IgD-negative memory B cell (primary cell): ENCODE measurements at regions not wholly inside any gene's neighbourhood (a gene's known extent, or its start where the extent isn't known, plus 50 kb on each side); places are given as distances from the start of the nearest gene placed in this dataset.
A peak's percentile ranks its signal among the peaks of the same experiment; 100 is the strongest.

Experiments
- H3K27ac Mint-ChIP-seq, 3 donors: one replicate each; pipeline ENCODE4 v1.8.0; 2020 to 2022; ENCODE audit warnings: mild to moderate bottlenecking in 3 of 3, mixed read lengths in 3 of 3, moderate library complexity in 1 of 3
- H3K27me3 Mint-ChIP-seq: one replicate; pipeline ENCODE4 v1.8.0; 2021; ENCODE audit warnings: mixed read lengths
- H3K36me3 Mint-ChIP-seq: one replicate; pipeline ENCODE4 v1.8.0; 2020; ENCODE audit warnings: mild to moderate bottlenecking, mixed read lengths
- H3K4me1 Mint-ChIP-seq, 3 donors: one replicate each; pipeline ENCODE4 v1.8.0; 2020 to 2022; ENCODE audit warnings: mixed read lengths in 3 of 3, mild to moderate bottlenecking in 1 of 3
- H3K4me3 Mint-ChIP-seq, 4 donors: one replicate each; pipeline ENCODE4 v1.8.0; 2020 to 2022; ENCODE audit warnings: mild to moderate bottlenecking in 4 of 4, mixed read lengths in 4 of 4, moderate library complexity in 3 of 4
- H3K9me3 Mint-ChIP-seq, 3 donors: one replicate each; pipeline ENCODE4 v1.8.0; 2020 to 2021; ENCODE audit warnings: mixed read lengths in 3 of 3, mild to moderate bottlenecking in 1 of 3

DNA sequence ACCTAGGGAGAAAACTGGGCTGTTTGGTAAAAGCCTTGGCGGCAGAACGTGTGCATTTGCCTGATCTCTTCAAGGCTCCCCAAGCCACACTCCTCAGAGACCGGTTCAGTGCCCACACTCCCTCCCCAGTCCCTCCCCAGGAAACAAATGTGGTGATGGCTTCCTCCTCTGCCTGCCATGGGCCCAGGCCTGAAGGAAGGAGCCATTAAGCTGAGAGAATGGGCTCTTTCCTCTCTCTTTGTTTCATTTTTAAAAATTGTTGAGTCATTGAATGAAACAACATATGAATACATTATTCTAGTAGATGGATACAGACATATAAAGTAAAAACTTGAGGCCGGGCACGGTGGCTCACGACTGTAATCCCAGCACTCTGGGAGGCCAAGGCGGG lies 50.6 kb upstream of the YWHAQ start:
- no peaks in the 10 kb centered on the region for H3K27me3 Mint-ChIP-seq
- H3K4me3 Mint-ChIP-seq, result no peak overlapping the region
- no peaks in the 10 kb centered on the region for H3K36me3 Mint-ChIP-seq
- no peaks in the 10 kb centered on the region for H3K9me3 Mint-ChIP-seq
- peaks cover 2 to 8% (median 5%) of the 10 kb centered on the region in 3 donors for H3K4me1 Mint-ChIP-seq
- peak overlapping the region in 1 of 3 donors; percentile 81 for H3K27ac Mint-ChIP-seq

DNA sequence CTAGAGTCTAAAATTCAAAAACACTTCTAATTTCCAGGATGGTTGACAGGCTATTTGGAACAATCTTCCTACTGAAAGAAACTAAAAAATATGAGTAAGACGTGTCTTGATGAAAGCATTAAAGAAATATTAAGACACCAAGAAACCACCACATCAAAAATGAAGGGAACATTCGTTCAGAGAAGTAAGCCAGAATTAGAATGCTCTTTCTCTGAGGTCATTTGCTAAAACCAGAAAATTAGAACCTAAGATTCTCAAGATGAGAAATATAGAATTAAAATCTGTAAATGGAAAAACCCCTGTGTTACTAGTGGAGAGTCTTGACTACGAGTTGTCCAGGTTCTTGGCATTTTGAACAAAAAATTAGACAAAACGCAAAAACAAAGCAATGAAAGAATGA lies 54.8 kb upstream of the YWHAQ start:
- Mint-ChIP-seq H3K36me3 (no peaks in the 10 kb centered on the region), H3K9me3 (no peaks in the 10 kb centered on the region), H3K4me3 (no peak overlapping the region), H3K4me1 (peaks cover 2 to 9% (median 5%) of the 10 kb centered on the region in 3 donors), H3K27me3 (no peaks in the 10 kb centered on the region), H3K27ac (no peak overlapping the region)

DNA sequence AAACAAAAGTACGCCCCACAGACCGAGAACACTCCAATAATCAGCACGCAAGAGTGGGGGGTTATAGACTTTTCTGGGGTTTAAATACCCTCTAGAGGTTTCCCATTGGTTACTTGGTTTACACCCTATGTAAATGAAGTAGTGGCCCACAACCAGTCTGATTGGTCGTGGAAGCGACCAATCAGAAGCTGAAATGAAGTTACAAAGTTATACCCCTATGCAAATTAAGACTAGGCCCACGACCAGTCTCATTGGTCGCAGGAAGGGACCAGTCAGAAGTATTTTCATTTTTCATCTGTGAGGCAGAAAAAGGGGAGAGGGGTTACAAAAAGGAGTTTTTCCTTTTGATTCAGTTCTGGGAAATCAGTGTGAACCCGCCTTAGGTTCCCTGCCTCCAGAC lies 55.3 kb upstream of the YWHAQ start:
- Mint-ChIP-seq H3K4me1 (peaks cover 0 to 9% (median 5%) of the 10 kb centered on the region in 3 donors), H3K27ac (no peak overlapping the region), H3K36me3 (no peaks in the 10 kb centered on the region), H3K4me3 (no peak overlapping the region), H3K27me3 (no peaks in the 10 kb centered on the region), H3K9me3 (no peaks in the 10 kb centered on the region)

DNA sequence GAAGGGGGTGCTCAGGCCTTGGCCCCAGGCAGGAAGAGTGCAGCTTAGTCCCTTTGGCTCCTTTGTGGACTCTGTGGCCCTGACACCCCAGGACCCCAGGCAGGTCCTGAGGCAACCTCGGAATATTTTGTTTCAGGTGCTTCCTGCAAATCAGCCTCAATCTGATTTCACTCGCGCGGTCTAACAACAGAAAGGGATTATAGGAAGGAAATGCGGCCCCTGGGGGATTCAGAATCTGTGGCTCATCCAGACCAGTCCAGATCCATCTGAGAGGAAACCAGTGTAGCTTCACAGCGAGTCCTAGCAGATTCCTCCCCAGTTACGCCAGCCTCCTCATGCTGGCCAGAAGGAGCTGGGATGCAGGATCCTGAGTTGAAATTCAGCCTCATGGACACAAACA lies 59.5 kb upstream of the YWHAQ start:
- H3K4me1 Mint-ChIP-seq, result peaks cover 0 to 10% (median 7%) of the 10 kb centered on the region in 3 donors
- no peaks in the 10 kb centered on the region for H3K9me3 Mint-ChIP-seq
- H3K27ac Mint-ChIP-seq, result no peak overlapping the region
- peaks cover 2% of the 10 kb centered on the region for H3K27me3 Mint-ChIP-seq
- H3K36me3 Mint-ChIP-seq, result no peaks in the 10 kb centered on the region
- no peak overlapping the region for H3K4me3 Mint-ChIP-seq

DNA sequence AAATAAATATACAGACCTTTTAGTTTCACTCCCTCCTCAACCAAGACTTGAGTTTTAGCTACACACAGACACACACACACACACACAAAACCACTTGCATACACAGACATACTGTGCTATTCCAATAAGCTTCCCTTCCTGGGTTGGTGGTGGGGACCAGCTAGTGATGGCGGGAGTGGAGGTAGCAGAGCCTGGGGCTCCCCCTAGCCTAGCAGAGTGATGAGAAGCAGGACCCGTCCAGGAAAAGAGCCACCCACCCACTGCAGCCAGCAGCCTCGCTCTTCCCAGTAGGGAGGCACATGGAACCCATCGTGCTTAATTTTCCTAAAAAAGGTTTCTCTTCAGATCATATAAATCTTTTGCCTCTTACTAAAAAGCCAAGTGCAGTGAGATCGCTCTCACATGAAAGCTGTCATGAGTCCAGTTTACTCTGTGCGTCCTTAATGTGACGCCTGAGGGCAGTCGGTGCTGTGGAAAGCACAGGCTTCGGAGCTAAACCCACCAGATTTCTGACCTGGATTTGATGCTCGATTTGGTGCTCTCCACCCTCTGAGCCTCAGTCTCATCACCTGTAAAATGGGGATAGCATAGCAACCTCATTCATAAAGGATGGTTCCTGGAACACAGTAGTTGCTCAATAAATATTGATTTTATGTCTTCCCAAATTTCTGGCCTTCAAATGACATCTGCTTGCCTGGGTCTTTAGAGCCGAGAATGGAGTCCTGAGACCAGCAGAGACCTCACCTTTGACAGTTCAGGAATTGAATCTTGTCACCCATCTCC lies 60.1 kb upstream of the YWHAQ start:
- no peak overlapping the region for H3K27ac Mint-ChIP-seq
- peaks cover 2% of the 10 kb centered on the region for H3K27me3 Mint-ChIP-seq
- H3K9me3 Mint-ChIP-seq, result no peaks in the 10 kb centered on the region
- peaks cover 0 to 10% (median 6%) of the 10 kb centered on the region in 3 donors for H3K4me1 Mint-ChIP-seq
- no peak overlapping the region for H3K4me3 Mint-ChIP-seq
- no peaks in the 10 kb centered on the region for H3K36me3 Mint-ChIP-seq

DNA sequence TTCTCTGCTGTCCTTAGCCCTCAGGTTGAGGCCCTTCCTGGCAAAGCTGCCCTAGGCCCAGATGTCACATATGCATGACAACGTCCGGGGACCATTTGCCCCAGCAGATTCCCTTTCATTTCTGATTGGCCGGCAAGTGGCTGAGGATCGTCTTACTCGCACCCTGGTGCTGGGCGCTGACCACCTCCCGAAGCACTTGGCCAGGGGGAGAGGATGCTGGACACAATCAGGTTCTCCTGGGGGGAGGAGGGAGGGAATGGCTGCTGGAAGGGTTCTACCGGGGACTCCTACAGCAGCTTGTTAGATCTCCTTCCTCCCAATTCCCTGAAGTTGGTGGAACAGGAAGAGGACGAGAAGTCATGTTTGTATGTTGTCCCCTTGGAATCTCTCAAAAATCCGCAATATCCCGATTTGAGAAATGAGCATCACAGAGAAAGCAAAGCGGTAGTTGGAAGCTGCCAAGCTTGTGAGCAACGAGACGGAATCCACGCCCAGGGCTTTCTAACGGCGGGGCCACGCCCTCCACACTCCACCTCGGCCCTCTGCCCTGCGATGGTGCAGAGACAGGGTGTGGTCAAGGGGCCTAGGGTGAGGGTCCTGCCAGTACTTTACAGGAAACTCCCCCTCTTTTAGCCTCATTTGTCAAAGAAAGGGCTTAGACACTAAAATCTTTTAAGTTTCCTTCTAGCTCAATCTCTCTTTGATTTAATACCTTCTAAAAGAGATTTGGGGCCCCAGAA lies 61.8 kb upstream of the YWHAQ start:
- H3K4me1 Mint-ChIP-seq, result peaks cover 0 to 10% (median 6%) of the 10 kb centered on the region in 3 donors
- H3K36me3 Mint-ChIP-seq, result no peaks in the 10 kb centered on the region
- no peak overlapping the region for H3K27ac Mint-ChIP-seq
- no peaks in the 10 kb centered on the region for H3K9me3 Mint-ChIP-seq
- H3K4me3 Mint-ChIP-seq, result peak overlapping the region in 2 of 4 donors; percentile 9 to 74
- H3K27me3 Mint-ChIP-seq, result peaks cover 2% of the 10 kb centered on the region

DNA sequence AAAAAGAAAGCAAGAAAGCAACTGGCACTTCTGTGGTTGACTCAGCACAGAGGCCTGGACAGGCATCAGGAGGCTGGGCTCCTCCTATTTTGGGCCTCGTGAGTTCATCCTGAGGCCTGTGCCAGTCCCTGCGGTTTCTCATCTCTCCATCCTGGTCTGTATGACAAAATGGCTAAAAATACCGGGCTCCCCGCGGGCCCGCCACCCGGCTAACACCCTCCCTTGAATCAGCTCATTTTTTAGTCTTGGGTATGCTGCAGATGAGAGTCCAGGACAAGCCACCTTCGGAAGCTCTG lies 62.3 kb upstream of the YWHAQ start:
- Mint-ChIP-seq H3K27me3 (peaks cover 2% of the 10 kb centered on the region), H3K4me1 (peaks cover 0 to 13% (median 8%) of the 10 kb centered on the region in 3 donors), H3K9me3 (no peaks in the 10 kb centered on the region), H3K4me3 (peak overlapping the region in 1 of 4 donors; percentile 74), H3K36me3 (no peaks in the 10 kb centered on the region), H3K27ac (no peak overlapping the region)

DNA sequence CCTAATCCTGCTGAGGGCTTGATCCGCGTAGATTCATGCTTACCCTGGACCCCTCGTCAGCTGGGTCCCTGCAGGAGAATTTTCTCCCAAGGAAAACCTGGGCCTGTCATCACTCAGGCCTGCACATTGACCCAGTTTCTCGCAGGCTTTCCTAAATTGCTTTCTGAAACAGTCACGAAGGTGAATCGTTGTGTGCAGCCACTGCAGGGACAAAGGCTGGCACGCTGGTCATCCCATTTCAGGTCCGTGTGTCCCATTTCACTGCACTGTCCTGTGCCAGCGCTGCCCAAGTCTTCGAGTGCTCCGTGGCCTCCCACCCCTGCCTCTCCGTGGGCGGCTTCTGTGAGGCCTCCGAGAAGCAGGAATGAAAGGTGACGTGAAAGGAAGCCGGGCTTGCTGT lies 62.8 kb upstream of the YWHAQ start:
- Mint-ChIP-seq H3K4me3 (no peak overlapping the region), H3K4me1 (peaks cover 0 to 13% (median 10%) of the 10 kb centered on the region in 3 donors), H3K36me3 (no peaks in the 10 kb centered on the region), H3K9me3 (no peaks in the 10 kb centered on the region), H3K27ac (no peak overlapping the region), H3K27me3 (peaks cover 2% of the 10 kb centered on the region)

DNA sequence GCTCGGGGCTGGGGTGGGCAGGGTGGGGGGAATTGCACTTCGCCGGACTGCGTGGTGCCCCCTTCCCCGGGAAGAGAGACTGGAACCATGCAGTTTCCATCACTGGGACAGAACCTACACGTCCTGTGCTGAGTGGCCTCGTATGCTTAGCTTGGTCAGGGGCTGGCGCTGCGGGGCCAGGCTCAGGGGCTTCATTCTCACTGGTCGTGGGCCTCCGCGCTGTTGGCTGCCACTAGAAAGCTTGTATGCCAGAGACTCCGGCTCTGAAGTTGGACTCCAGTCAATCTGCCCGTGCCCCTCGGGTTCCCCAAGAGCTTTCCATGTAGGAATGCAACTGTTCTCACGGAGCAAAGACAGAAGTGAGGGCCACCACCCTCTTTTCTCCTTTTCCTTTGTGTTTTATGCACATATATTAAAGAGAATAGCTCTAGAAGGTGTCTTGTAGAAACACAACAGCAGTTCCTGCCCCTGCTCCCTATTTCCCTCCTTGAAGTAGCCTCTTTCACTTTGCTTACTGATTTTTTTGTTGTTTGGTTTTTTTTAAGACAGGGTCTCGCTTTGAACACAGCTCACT lies 64.0 kb upstream of the YWHAQ start:
- no peak overlapping the region for H3K27ac Mint-ChIP-seq
- no peak overlapping the region for H3K4me3 Mint-ChIP-seq
- peaks cover 0 to 16% (median 10%) of the 10 kb centered on the region in 3 donors for H3K4me1 Mint-ChIP-seq
- peaks cover 0 to 2% (median 0%) of the 10 kb centered on the region in 3 donors for H3K9me3 Mint-ChIP-seq
- no peaks in the 10 kb centered on the region for H3K36me3 Mint-ChIP-seq
- H3K27me3 Mint-ChIP-seq, result peaks cover 2% of the 10 kb centered on the region

DNA sequence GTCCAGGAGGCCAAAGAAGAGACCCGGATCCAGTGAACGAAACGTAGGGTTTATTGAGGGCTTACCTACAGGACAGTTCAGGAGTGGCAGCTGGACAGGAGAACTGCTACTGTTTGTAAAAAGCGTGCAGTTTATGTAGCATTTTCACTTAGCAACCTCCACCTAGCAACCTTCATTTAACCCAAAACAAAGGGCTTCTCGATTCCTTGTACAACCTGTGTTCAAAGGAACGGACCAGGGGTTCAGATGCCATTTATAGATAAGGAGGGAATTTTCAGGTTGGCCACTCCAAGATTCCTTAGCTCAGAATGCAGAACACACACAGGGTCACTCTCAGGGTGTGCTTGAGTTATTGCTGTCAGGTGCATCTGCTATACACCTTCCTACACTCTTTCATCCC lies 65.1 kb upstream of the YWHAQ start:
- peaks cover 2% of the 10 kb centered on the region for H3K27me3 Mint-ChIP-seq
- no peaks in the 10 kb centered on the region for H3K36me3 Mint-ChIP-seq
- peaks cover 0 to 11% (median 7%) of the 10 kb centered on the region in 3 donors for H3K4me1 Mint-ChIP-seq
- peaks cover 0 to 2% (median 0%) of the 10 kb centered on the region in 3 donors for H3K9me3 Mint-ChIP-seq
- H3K4me3 Mint-ChIP-seq, result no peak overlapping the region
- no peak overlapping the region for H3K27ac Mint-ChIP-seq

DNA sequence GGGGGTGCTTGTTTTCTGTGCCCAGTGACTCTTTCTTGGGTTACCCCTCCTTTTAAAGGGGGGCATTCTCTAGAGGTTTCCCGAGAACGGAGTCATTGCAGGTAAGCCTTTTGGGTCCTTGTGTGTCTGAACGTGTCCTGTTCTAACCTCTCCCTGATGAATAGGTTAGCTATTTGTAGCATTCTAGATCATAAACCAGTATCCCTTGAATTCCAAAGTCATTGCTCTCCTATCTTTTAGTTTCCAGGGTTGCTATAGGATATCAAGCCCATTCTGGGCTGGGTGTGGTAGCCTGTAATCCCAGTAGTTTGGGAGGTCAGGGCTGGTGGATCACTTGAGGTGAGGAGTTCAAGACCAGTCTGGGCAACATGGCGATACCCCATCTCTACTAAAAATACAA lies 65.9 kb upstream of the YWHAQ start:
- H3K27me3 Mint-ChIP-seq, result peaks cover 2% of the 10 kb centered on the region
- H3K9me3 Mint-ChIP-seq, result peaks cover 0 to 2% (median 0%) of the 10 kb centered on the region in 3 donors
- peaks cover 0 to 11% (median 7%) of the 10 kb centered on the region in 3 donors for H3K4me1 Mint-ChIP-seq
- H3K4me3 Mint-ChIP-seq, result no peak overlapping the region
- H3K36me3 Mint-ChIP-seq, result no peaks in the 10 kb centered on the region
- no peak overlapping the region for H3K27ac Mint-ChIP-seq

DNA sequence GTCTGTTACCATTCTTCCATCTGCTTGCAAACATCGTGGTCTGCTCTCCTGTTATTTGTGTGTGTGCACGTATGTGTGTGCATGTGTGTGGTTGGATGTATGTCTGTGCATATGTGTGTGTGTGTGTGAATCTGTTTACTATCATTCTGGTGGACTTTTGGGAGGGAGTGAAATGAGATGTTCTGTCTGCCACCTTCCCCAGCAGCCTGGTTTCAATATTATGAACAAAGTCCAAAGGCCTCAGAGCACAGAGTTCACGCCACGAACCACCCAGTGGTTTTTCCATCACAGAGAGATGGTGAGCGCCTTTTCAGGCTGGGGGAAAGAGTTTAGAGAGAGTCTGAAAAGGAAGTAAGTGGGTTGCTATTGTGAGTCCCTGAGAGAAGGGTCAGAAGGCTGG lies 67.1 kb upstream of the YWHAQ start:
- H3K36me3 Mint-ChIP-seq, result no peaks in the 10 kb centered on the region
- no peak overlapping the region for H3K4me3 Mint-ChIP-seq
- H3K4me1 Mint-ChIP-seq, result peaks cover 0 to 9% (median 5%) of the 10 kb centered on the region in 3 donors
- peaks cover 0 to 4% (median 2%) of the 10 kb centered on the region in 3 donors for H3K9me3 Mint-ChIP-seq
- peak overlapping the region in 1 of 3 donors; percentile 20 for H3K27ac Mint-ChIP-seq
- peaks cover 5% of the 10 kb centered on the region for H3K27me3 Mint-ChIP-seq

DNA sequence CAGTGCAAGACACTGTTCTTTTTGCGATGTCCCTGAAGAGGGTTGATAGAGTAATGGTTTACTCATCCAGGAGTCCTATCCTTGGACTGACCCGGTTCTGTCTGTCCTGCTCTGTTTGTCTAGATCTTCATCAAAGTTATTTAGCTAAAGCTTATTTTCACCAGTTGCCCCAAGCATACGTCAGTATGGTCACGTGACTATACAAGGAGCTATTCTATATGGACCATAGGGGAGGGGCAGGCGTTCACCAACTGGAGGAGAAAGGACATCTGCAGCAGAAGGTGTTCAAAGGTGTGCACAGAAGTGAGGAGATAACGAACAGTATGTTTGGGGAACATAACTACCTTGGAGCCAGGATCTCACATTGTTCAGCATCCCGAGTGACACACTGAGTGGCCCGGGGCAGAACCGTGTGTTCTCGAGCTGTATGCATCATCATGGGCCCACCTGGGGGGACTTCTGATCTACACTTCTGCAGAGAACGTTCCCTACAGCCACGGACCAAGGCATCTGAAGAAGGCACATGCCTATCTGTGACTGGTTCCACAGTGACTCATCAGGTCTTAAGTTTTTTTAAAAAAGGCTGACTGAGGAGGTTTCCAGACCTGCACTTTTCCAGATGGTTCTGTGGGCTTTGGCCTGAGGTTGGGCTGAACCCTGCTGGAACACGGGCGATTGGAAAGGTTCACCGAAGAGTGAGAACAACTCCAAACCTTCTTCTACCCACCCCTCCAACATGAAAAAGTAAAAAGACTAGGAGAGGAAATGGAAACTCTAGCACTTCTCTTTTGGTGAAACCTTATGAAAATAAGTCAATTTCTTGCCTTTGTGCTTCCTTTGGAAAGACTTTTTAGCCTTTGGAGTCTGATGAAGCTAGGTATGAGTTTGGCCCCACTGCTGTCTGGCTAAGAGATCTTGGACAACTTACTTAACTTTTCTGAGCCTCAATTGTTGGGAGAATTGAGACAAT lies 68.6 kb upstream of the YWHAQ start:
- no peaks in the 10 kb centered on the region for H3K36me3 Mint-ChIP-seq
- no peak overlapping the region for H3K4me3 Mint-ChIP-seq

DNA sequence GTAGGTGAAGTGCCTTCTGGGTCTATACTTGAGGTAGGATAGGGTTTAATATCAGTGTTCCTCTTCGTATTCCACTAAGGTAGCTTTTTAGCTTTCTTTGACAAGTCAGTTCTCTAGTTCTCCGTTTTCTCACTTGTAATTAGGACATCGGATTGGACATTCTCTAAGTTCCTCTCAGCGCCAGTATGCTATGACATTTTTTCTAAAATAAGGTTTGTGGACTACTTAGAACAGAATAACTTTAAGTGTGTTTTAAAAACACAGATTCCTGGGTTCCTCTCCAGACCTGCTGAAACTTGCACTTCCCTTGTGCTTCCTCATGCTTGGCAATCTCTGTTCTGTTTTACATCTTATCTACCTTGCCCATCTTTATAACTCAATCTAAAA lies 69.3 kb upstream of the YWHAQ start:
- peak overlapping the region in 1 of 3 donors; percentile 6 for H3K27ac Mint-ChIP-seq
- peaks cover 0 to 4% (median 2%) of the 10 kb centered on the region in 3 donors for H3K9me3 Mint-ChIP-seq
- peaks cover 7% of the 10 kb centered on the region for H3K27me3 Mint-ChIP-seq
- H3K4me1 Mint-ChIP-seq, result peaks cover 0 to 9% (median 8%) of the 10 kb centered on the region in 3 donors
- no peak overlapping the region for H3K4me3 Mint-ChIP-seq
- H3K36me3 Mint-ChIP-seq, result no peaks in the 10 kb centered on the region

More for the DNA sequence above, 68.6 kb upstream of the YWHAQ start:
- Mint-ChIP-seq H3K27me3 (peaks cover 8% of the 10 kb centered on the region), H3K9me3 (peaks cover 0 to 4% (median 2%) of the 10 kb centered on the region in 3 donors), H3K27ac (no peak overlapping the region), H3K4me1 (peaks cover 0 to 9% (median 5%) of the 10 kb centered on the region in 3 donors)
